H1 (cell line): ENCODE measurements at regions not wholly inside any gene's neighbourhood (a gene's known extent, or its start where the extent isn't known, plus 50 kb on each side); places are given as distances from the start of the nearest gene placed in this dataset.

ENCODE experiments used
- CTCF ChIA-PET: fragments of 300-600 bp; sonication (Branson Sonifier 250); formaldehyde crosslinking; loops from one replicate; lab custom pipeline; 2021; ENCODE audit not compliant: partially characterized antibody; lab: Charles Lee
- POLR2A ChIA-PET: fragments of 300-600 bp; sonication (Branson Sonifier 250); formaldehyde crosslinking; loops from one replicate; lab custom pipeline; 2021; ENCODE audit warnings: inconsistent platforms; ENCODE audit not compliant: partially characterized antibody; lab: Charles Lee
- DNase-seq, 2 experiments: peaks; one replicate each; pipeline versions ENCODE4 v3.0.0 to v3.0.0-alpha.2; 2010 to 2022; ENCODE audit warnings: low spot score in 2 of 2, low read depth in 1 of 2, mixed read lengths in 1 of 2
- FAIRE-seq: peaks from 2 replicates; lab custom pipeline; 2011; peaks lifted over from hg19 to GRCh38; lab: Jason Lieb, UNC
- H2AFZ ChIP-seq: 2 replicates; pipeline ENCODE4 v1.8.1; 2012; ENCODE audit warnings: low read length, inconsistent platforms
- H2AK5ac ChIP-seq: 2 replicates; pipeline ENCODE4 v1.6.1; 2013; ENCODE audit warnings: low read depth, low read length
- H2BK120ac ChIP-seq: replicated peaks from 2 replicates; pipeline ENCODE3; 2013; ENCODE audit warnings: low read depth, low read length, inconsistent platforms
- H2BK12ac ChIP-seq: 2 replicates; pipeline ENCODE4 v1.6.1; 2013; ENCODE audit warnings: low read depth, low read length
- H2BK15ac ChIP-seq: 2 replicates; pipeline ENCODE4 v1.6.1; 2013; ENCODE audit warnings: low read length
- H2BK20ac ChIP-seq: 2 replicates; pipeline ENCODE4 v1.6.1; 2013; ENCODE audit warnings: low read length
- H2BK5ac ChIP-seq: 2 replicates; pipeline ENCODE4 v1.6.1; 2013; ENCODE audit warnings: low read depth, low read length
- H3K14ac ChIP-seq: 2 replicates; pipeline ENCODE4 v1.6.1; 2013; ENCODE audit warnings: inconsistent platforms; ENCODE audit not compliant: insufficient read length
- H3K18ac ChIP-seq: 2 replicates; pipeline ENCODE4 v1.6.1; 2013; ENCODE audit warnings: low read length; ENCODE audit errors: extremely low read depth
- H3K23ac ChIP-seq: 2 replicates; pipeline ENCODE4 v1.6.1; 2013; ENCODE audit warnings: inconsistent platforms; ENCODE audit not compliant: insufficient read length
- H3K23me2 ChIP-seq: 2 replicates; pipeline ENCODE4 v1.6.1; 2013; ENCODE audit warnings: low read depth, low read length
- H3K27ac ChIP-seq: 2 replicates; pipeline ENCODE4 v1.6.1; 2011; ENCODE audit warnings: low read depth, low read length, inconsistent platforms
- H3K27me3 ChIP-seq, 4 experiments: replicated peaks in 1 of 4; 1 replicate in 1 of 4; 2 replicates in 3 of 4; pipeline versions ENCODE4 v1.6.1 to v1.8.1; 2011 to 2013; ENCODE audit warnings: low read length in 3 of 4, mild to moderate bottlenecking in 3 of 4, inconsistent platforms in 2 of 4, mixed read lengths in 2 of 4, moderate library complexity in 1 of 4; ENCODE audit not compliant: control insufficient read depth in 3 of 4, insufficient read depth in 3 of 4; ENCODE audit errors: extremely low read depth in 1 of 4
- H3K36me3 ChIP-seq, 4 experiments: 2 replicates each; pipeline versions ENCODE4 v1.6.1 to v1.8.1; 2011 to 2013; ENCODE audit warnings: mild to moderate bottlenecking in 4 of 4, low read length in 3 of 4, moderate library complexity in 2 of 4, control low read depth in 1 of 4, inconsistent platforms in 1 of 4; ENCODE audit not compliant: insufficient read depth in 4 of 4, control insufficient read depth in 2 of 4
- H3K4ac ChIP-seq: replicated peaks from 2 replicates; pipeline ENCODE3; 2013; ENCODE audit warnings: low read length, low read depth, mixed read lengths, inconsistent platforms; ENCODE audit not compliant: insufficient read length
- H3K4me1 ChIP-seq, 4 experiments: replicated peaks in 1 of 4; 1 replicate in 1 of 4; 2 replicates in 3 of 4; pipeline versions ENCODE4 v1.6.1 to v1.8.1; 2011 to 2013; ENCODE audit warnings: low read length in 3 of 4, inconsistent platforms in 2 of 4, mixed read lengths in 1 of 4; ENCODE audit not compliant: insufficient read depth in 4 of 4, control insufficient read depth in 3 of 4
- H3K4me2 ChIP-seq, 2 experiments: 2 replicates each; pipeline versions ENCODE4 v1.6.1 to v1.8.1; 2011 to 2013; ENCODE audit warnings: low read depth in 2 of 2, low read length in 2 of 2, control low read depth in 1 of 2, inconsistent platforms in 1 of 2, mild to moderate bottlenecking in 1 of 2; ENCODE audit not compliant: insufficient read depth in 1 of 2
- H3K4me3 ChIP-seq, 4 experiments: fragments of 200-600, 300-600 bp in 1 of 4; sonication (generic), shearing (Covaris generic), sonication (Bioruptor Twin) in 1 of 4; 2 replicates each; pipeline versions ENCODE4 v1.5.1 to v1.8.1; 2011 to 2016; ENCODE audit warnings: low read length in 4 of 4, low read depth in 3 of 4, control low read depth in 2 of 4, inconsistent platforms in 2 of 4, mild to moderate bottlenecking in 2 of 4, mixed read lengths in 1 of 4, moderate library complexity in 1 of 4; ENCODE audit not compliant: insufficient read depth in 2 of 4; ENCODE audit errors: extremely low read depth in 1 of 4
- H3K56ac ChIP-seq: replicated peaks from 2 replicates; pipeline ENCODE3; 2013; ENCODE audit warnings: low read depth, mild to moderate bottlenecking, mixed read lengths, low read length, inconsistent platforms; ENCODE audit not compliant: insufficient read length
- H3K79me1 ChIP-seq: 2 replicates; pipeline ENCODE4 v1.6.1; 2013; ENCODE audit warnings: low read depth, low read length, control low read depth
- H3K79me2 ChIP-seq, 2 experiments: 2 replicates each; pipeline versions ENCODE4 v1.6.1 to v1.8.1; 2012 to 2013; ENCODE audit warnings: low read length in 2 of 2, mild to moderate bottlenecking in 2 of 2, inconsistent platforms in 1 of 2; ENCODE audit not compliant: insufficient read depth in 2 of 2, control insufficient read depth in 1 of 2
- H3K9ac ChIP-seq, 4 experiments: replicated peaks in 1 of 4; 1 replicate in 1 of 4; 2 replicates in 3 of 4; pipeline versions ENCODE4 v1.6.1 to v1.8.1; 2011 to 2013; ENCODE audit warnings: low read depth in 3 of 4, low read length in 3 of 4, control low read depth in 2 of 4, mild to moderate bottlenecking in 2 of 4, moderate library complexity in 2 of 4, inconsistent platforms in 1 of 4; ENCODE audit errors: extremely low read depth in 1 of 4
- H3K9me3 ChIP-seq, 2 experiments: 2 replicates each; pipeline versions ENCODE4 v1.6.1 to v1.8.1; 2012 to 2013; ENCODE audit warnings: mild to moderate bottlenecking in 2 of 2, moderate library complexity in 2 of 2, control low read depth in 1 of 2, inconsistent platforms in 1 of 2, low read depth in 1 of 2, low read length in 1 of 2, mixed read lengths in 1 of 2; ENCODE audit not compliant: insufficient read depth in 2 of 2
- H4K20me1 ChIP-seq, 2 experiments: replicated peaks in 1 of 2; 2 replicates each; pipeline versions ENCODE3 to v1.8.1; 2011 to 2013; ENCODE audit warnings: inconsistent platforms in 2 of 2, low read length in 2 of 2, mild to moderate bottlenecking in 1 of 2; ENCODE audit not compliant: insufficient read depth in 2 of 2, control insufficient read depth in 1 of 2
- H4K5ac ChIP-seq: 2 replicates; pipeline ENCODE4 v1.6.1; 2013; ENCODE audit warnings: low read length, low read depth, mixed read lengths, inconsistent platforms; ENCODE audit not compliant: insufficient read length
- H4K8ac ChIP-seq: 2 replicates; pipeline ENCODE4 v1.8.0; 2013; ENCODE audit warnings: mild to moderate bottlenecking, moderate library complexity, low read length, inconsistent platforms; ENCODE audit not compliant: insufficient read depth; ENCODE audit errors: extremely low read depth
- H4K91ac ChIP-seq: replicated peaks from 2 replicates; pipeline ENCODE3; 2013; ENCODE audit warnings: low read length, mixed read lengths, inconsistent platforms; ENCODE audit not compliant: insufficient read length
- CEBPB ChIP-seq: IDR thresholded peaks from 2 replicates; pipeline ENCODE4 v1.6.1; 2012; ENCODE audit warnings: low read depth, low read length
- CREB1 ChIP-seq: IDR thresholded peaks from 2 replicates; pipeline ENCODE4 v1.6.1; 2012; ENCODE audit warnings: inconsistent platforms
- EP300 ChIP-seq, 2 experiments: IDR thresholded peaks; 1 replicate in 1 of 2; 2 replicates in 1 of 2; pipeline ENCODE4 v1.6.1; 2011 to 2012; ENCODE audit warnings: low read depth in 2 of 2, low read length in 2 of 2, mild to moderate bottlenecking in 2 of 2, borderline replicate concordance in 1 of 2, inconsistent platforms in 1 of 2, moderate library complexity in 1 of 2
- JUN ChIP-seq: IDR thresholded peaks from 2 replicates; pipeline ENCODE4 v1.6.1; 2011; ENCODE audit warnings: low read depth, mild to moderate bottlenecking, improper control_type of control experiment, low read length
- KDM5A ChIP-seq: fragments of 200-600 bp; IDR thresholded peaks from 2 replicates; pipeline ENCODE4 v1.7.1; 2012; ENCODE audit warnings: mild to moderate bottlenecking, low read length, inconsistent platforms, mixed read lengths
- MAX ChIP-seq: IDR thresholded peaks from 2 replicates; pipeline ENCODE4 v1.6.1; 2012; ENCODE audit warnings: inconsistent platforms
- PHF8 ChIP-seq: fragments of 200-600 bp; sonication (generic); conservative IDR thresholded peaks from 2 replicates; pipeline ENCODE4 v1.7.1; 2012; ENCODE audit warnings: low read depth, mild to moderate bottlenecking, inconsistent platforms, low read length, moderate library complexity
- POLR2AphosphoS5 ChIP-seq: IDR thresholded peaks from 2 replicates; pipeline ENCODE4 v1.6.1; 2011; ENCODE audit warnings: low read depth, low read length
- RBBP5 ChIP-seq: IDR thresholded peaks from 2 replicates; pipeline ENCODE4 v1.7.1; 2012; ENCODE audit warnings: low read depth, mild to moderate bottlenecking, inconsistent platforms, low read length, moderate library complexity, borderline replicate concordance
- SP2 ChIP-seq: IDR thresholded peaks from 2 replicates; pipeline ENCODE4 v1.6.1; 2012; ENCODE audit warnings: mild to moderate bottlenecking, low read length, inconsistent platforms
- WGBS, 2 experiments: shearing (Covaris generic) in 1 of 2; methylation state at CpG; one replicate each; pipeline versions ENCODE4 v1.1.6 to v1.1.7; 2013 to 2015; ENCODE audit warnings: low lambda C conversion rate in 2 of 2, mixed read lengths in 2 of 2, inconsistent platforms in 1 of 2, low coverage in 1 of 2, missing lambda C conversion rate in 1 of 2; ENCODE audit not compliant: insufficient replicate concordance in 2 of 2, insufficient coverage in 1 of 2, insufficient read length in 1 of 2; ENCODE audit errors: extremely low coverage in 1 of 2, missing lambda C conversion rate in 1 of 2; 5-methylcytosine and 5-hydroxymethylcytosine counted together
- TF ChIP-seq, protein P1 (sequence below), 3 experiments: IDR thresholded peaks; 1 replicate in 2 of 3; 2 replicates in 1 of 3; pipeline versions ENCODE4 v1.5.1 to v1.6.1; 2011; ENCODE audit warnings: low read length in 3 of 3, mild to moderate bottlenecking in 3 of 3, inconsistent platforms in 2 of 3, low read depth in 1 of 3, moderate library complexity in 1 of 3; ENCODE audit not compliant: insufficient read depth in 1 of 3; ENCODE audit errors: control extremely low read depth in 1 of 3

DNA sequence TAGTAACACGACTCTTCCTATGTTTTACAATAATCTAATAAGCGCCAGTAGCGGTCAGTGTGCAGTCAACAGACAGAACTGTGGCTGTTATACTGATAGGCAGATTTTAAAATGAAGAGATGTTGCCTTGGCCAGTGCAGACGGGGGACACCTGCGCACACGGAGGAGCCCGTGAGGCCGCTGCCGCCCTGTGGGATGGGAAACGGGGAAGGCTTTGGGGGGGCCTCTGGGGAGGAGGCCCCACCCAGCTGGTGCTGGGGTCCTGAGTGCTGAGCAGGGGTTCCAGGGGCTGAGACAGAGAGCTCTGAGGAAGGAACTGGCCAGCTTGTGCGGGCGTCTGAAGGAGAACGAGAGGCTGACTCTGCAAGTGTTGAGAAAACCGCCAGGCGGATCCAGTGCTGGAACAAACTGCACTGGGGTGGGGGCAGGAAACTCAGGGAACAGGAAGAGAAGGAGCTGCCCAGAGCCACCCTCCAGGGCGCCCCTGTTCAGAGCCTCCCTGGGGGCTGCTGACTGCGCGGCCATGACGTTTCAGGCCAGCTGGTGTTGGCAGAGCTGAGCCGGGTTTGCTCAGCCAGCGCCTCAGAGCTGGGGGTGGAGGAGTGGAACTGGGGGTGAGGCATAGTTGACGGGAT, 426.4 kb downstream of the TCERG1L start:
- no peaks in the 10 kb centered on the region for H3K9me3 ChIP-seq
- POLR2A ChIA-PET = no interaction called here
- no peak overlapping the region for H4K5ac ChIP-seq
- H3K27ac ChIP-seq = no peak overlapping the region
- H3K36me3 ChIP-seq = no peaks in the 10 kb centered on the region
- no peak overlapping the region for H3K4ac ChIP-seq
- no peak overlapping the region for H2BK5ac ChIP-seq
- H3K9ac ChIP-seq = no peak overlapping the region
- no peaks in the 10 kb centered on the region; the same call in 1 of the 2 replicates for H3K23me2 ChIP-seq
- no peaks in the 10 kb centered on the region for H3K27me3 ChIP-seq
- no peak overlapping the region for H3K4me3 ChIP-seq
- no peak overlapping the region for H3K23ac ChIP-seq
- no peaks in the 10 kb centered on the region for H3K79me2 ChIP-seq
- H3K4me1 ChIP-seq = no peaks in the 10 kb centered on the region; a peak in 1 of 7 replicates
- CTCF ChIA-PET = interaction anchor here (1.0 kb wide), 1 partner anchor 13 kb away, joined by 3 read pairs; no protein-coding TSS in a partner anchor
- no peaks in the 10 kb centered on the region for H3K79me1 ChIP-seq
- no peak overlapping the region for H3K4me2 ChIP-seq
- H3K18ac ChIP-seq = no peak overlapping the region
- WGBS, 2 experiments = 90% methylated on average over 22 of the region's 22 CpGs; no CpG with 5 or more reads in 1 of the 2 experiments
- H2BK15ac ChIP-seq = no peak overlapping the region
- no peak for DNase-seq
- no peak overlapping the region for H3K14ac ChIP-seq
- no peak overlapping the region for H2BK120ac ChIP-seq
- H3K56ac ChIP-seq = no peak overlapping the region
- no peak overlapping the region for H2BK20ac ChIP-seq
- no peak for FAIRE-seq
- H4K8ac ChIP-seq = no peak overlapping the region; the same call in 1 of the 2 replicates
- H2AK5ac ChIP-seq = no peak overlapping the region
- H4K91ac ChIP-seq = no peak overlapping the region
- H4K20me1 ChIP-seq = no peaks in the 10 kb centered on the region
- H2BK12ac ChIP-seq = no peak overlapping the region; the same call in 1 of the 2 replicates
- no peak overlapping the region; the same call in 1 of the 2 replicates for H2AFZ ChIP-seq
- TF ChIP-seq JUN (no peak), CEBPB (no peak), MAX (no peak), SP2 (no peak), EP300 (IDR thresholded peaks at IDR 0.05; ENCODE audit: borderline replicate concordance in 1 of 2, low read depth in 2 of 2, low read length in 2 of 2) (no peak), PHF8 (no peak), KDM5A (no peak), CREB1 (no peak), POLR2AphosphoS5 (no peak), RBBP5 (no peak)
- TF ChIP-seq, protein P1, sequence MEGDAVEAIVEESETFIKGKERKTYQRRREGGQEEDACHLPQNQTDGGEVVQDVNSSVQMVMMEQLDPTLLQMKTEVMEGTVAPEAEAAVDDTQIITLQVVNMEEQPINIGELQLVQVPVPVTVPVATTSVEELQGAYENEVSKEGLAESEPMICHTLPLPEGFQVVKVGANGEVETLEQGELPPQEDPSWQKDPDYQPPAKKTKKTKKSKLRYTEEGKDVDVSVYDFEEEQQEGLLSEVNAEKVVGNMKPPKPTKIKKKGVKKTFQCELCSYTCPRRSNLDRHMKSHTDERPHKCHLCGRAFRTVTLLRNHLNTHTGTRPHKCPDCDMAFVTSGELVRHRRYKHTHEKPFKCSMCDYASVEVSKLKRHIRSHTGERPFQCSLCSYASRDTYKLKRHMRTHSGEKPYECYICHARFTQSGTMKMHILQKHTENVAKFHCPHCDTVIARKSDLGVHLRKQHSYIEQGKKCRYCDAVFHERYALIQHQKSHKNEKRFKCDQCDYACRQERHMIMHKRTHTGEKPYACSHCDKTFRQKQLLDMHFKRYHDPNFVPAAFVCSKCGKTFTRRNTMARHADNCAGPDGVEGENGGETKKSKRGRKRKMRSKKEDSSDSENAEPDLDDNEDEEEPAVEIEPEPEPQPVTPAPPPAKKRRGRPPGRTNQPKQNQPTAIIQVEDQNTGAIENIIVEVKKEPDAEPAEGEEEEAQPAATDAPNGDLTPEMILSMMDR (IDR thresholded peaks at IDR 0.05; ENCODE audit: control extremely low read depth in 1 of 3, insufficient read depth in 1 of 3, low read depth in 1 of 3, low read length in 3 of 3) = no peak
